ENCODE measurements at regions not wholly inside any gene's neighbourhood (a gene's known extent, or its start where the extent isn't known, plus 50 kb on each side); places are given as distances from the start of the nearest gene placed in this dataset.
A peak's percentile ranks its signal among the peaks of the same experiment; 100 is the strongest.
"Not testable (repeated sequence)": the region's sequence is repeated elsewhere in the genome, so short reads cannot be mapped to it uniquely, and the experiment has no call there.

GRCh38 chr22:25456300-25457043 lies 108.0 kb upstream of the GRK3 start:
- in situ Hi-C loops (cut with HindIII; ENCODE audit: low pct_unique_long_range_greater_than_20kb, low sequenced_read_pairs); DNase-seq (ENCODE audit: low read depth, low spot score): not testable (repeated sequence)

- in situ Hi-C loops (cut with HindIII; ENCODE audit: low pct_unique_long_range_greater_than_20kb, low sequenced_read_pairs); DNase-seq (ENCODE audit: low read depth, low spot score): not testable (repeated sequence)
Measured at GRCh38 chr22:25458631-25459030, 105.8 kb upstream of the GRK3 start.

- DNase-seq (ENCODE audit: low read depth, low spot score); in situ Hi-C loops (cut with HindIII; ENCODE audit: low pct_unique_long_range_greater_than_20kb, low sequenced_read_pairs): not testable (repeated sequence)
Measured at GRCh38 chr22:25460682-25461081, 103.8 kb upstream of the GRK3 start.

GRCh38 chr22:25461301-25461700 lies 103.2 kb upstream of the GRK3 start:
- DNase-seq (ENCODE audit: low read depth, low spot score) = no peak
- in situ Hi-C loops (cut with HindIII; ENCODE audit: low pct_unique_long_range_greater_than_20kb, low sequenced_read_pairs) = no loop called here

GRCh38 chr22:25462474-25463346 lies 101.8 kb upstream of the GRK3 start:
- in situ Hi-C loops (cut with HindIII; ENCODE audit: low pct_unique_long_range_greater_than_20kb, low sequenced_read_pairs) = not testable (repeated sequence)
- DNase-seq (ENCODE audit: low read depth, low spot score) = peak; percentile 87

GRCh38 chr22:25463347-25463628 lies 101.2 kb upstream of the GRK3 start:
- DNase-seq (ENCODE audit: low read depth, low spot score); in situ Hi-C loops (cut with HindIII; ENCODE audit: low pct_unique_long_range_greater_than_20kb, low sequenced_read_pairs): not testable (repeated sequence)

GRCh38 chr22:25464326-25464725 lies 100.1 kb upstream of the GRK3 start:
- in situ Hi-C loops (cut with HindIII; ENCODE audit: low pct_unique_long_range_greater_than_20kb, low sequenced_read_pairs); DNase-seq (ENCODE audit: low read depth, low spot score): not testable (repeated sequence)

GRCh38 chr22:25465949-25466348 lies 98.5 kb upstream of the GRK3 start:
- in situ Hi-C loops (cut with HindIII; ENCODE audit: low pct_unique_long_range_greater_than_20kb, low sequenced_read_pairs) = no loop called here
- DNase-seq (ENCODE audit: low read depth, low spot score) = no peak

- in situ Hi-C loops (cut with HindIII; ENCODE audit: low pct_unique_long_range_greater_than_20kb, low sequenced_read_pairs) = no loop called here
Measured at GRCh38 chr22:25472382-25472781, 92.1 kb upstream of the GRK3 start.

GRCh38 chr22:25475257-25476022 lies 89.0 kb upstream of the GRK3 start:
- in situ Hi-C loops (cut with HindIII; ENCODE audit: low pct_unique_long_range_greater_than_20kb, low sequenced_read_pairs) = no loop called here
- DNase-seq (ENCODE audit: low read depth, low spot score) = no peak

More at GRCh38 chr22:25472382-25472781, 92.1 kb upstream of the GRK3 start:
- no peak for DNase-seq (ENCODE audit: low read depth, low spot score)

- DNase-seq (ENCODE audit: low read depth, low spot score) = no peak
- in situ Hi-C loops (cut with HindIII; ENCODE audit: low pct_unique_long_range_greater_than_20kb, low sequenced_read_pairs) = no loop called here
Measured at GRCh38 chr22:25477358-25477757, 87.1 kb upstream of the GRK3 start.

- in situ Hi-C loops (cut with HindIII; ENCODE audit: low pct_unique_long_range_greater_than_20kb, low sequenced_read_pairs) = no loop called here
Measured at GRCh38 chr22:25478111-25478510, 86.4 kb upstream of the GRK3 start.

GRCh38 chr22:25478528-25478927 lies 85.9 kb upstream of the GRK3 start:
- in situ Hi-C loops (cut with HindIII; ENCODE audit: low pct_unique_long_range_greater_than_20kb, low sequenced_read_pairs) = no loop called here
- DNase-seq (ENCODE audit: low read depth, low spot score) = no peak

More at GRCh38 chr22:25478111-25478510, 86.4 kb upstream of the GRK3 start:
- no peak for DNase-seq (ENCODE audit: low read depth, low spot score)

GRCh38 chr22:25480868-25481267 lies 83.6 kb upstream of the GRK3 start:
- in situ Hi-C loops (cut with HindIII; ENCODE audit: low pct_unique_long_range_greater_than_20kb, low sequenced_read_pairs) = not testable (repeated sequence)

GRCh38 chr22:25482091-25482760 lies 82.2 kb upstream of the GRK3 start:
- DNase-seq (ENCODE audit: low read depth, low spot score) = peak; percentile 23
- in situ Hi-C loops (cut with HindIII; ENCODE audit: low pct_unique_long_range_greater_than_20kb, low sequenced_read_pairs) = no loop called here

More at GRCh38 chr22:25480868-25481267, 83.6 kb upstream of the GRK3 start:
- DNase-seq (ENCODE audit: low read depth, low spot score) = not testable (repeated sequence)

GRCh38 chr22:25482868-25483639 lies 81.4 kb upstream of the GRK3 start:
- DNase-seq (ENCODE audit: low read depth, low spot score) = peak; percentile 38
- in situ Hi-C loops (cut with HindIII; ENCODE audit: low pct_unique_long_range_greater_than_20kb, low sequenced_read_pairs) = no loop called here

- in situ Hi-C loops (cut with HindIII; ENCODE audit: low pct_unique_long_range_greater_than_20kb, low sequenced_read_pairs) = no loop called here
- no peak for DNase-seq (ENCODE audit: low read depth, low spot score)
Measured at GRCh38 chr22:25483931-25484330, 80.5 kb upstream of the GRK3 start.
